Endothelial cell (in vitro differentiated cells): ENCODE measurements at regions not wholly inside any gene's neighbourhood (a gene's known extent, or its start where the extent isn't known, plus 50 kb on each side); places are given as distances from the start of the nearest gene placed in this dataset.

Experiments used
- DNase-seq: peaks from one replicate; pipeline ENCODE4 v3.0.0; 2021; ENCODE audit warnings: low spot score
- H3K27ac Mint-ChIP-seq: one replicate; pipeline ENCODE4 v1.8.0; 2021; ENCODE audit warnings: mixed read lengths, inconsistent platforms; ENCODE audit not compliant: unreplicated experiment
- H3K27me3 Mint-ChIP-seq: one replicate; pipeline ENCODE4 v1.8.0; 2021; ENCODE audit warnings: mild to moderate bottlenecking, moderate library complexity, mixed read lengths, inconsistent platforms; ENCODE audit not compliant: unreplicated experiment
- H3K36me3 Mint-ChIP-seq: one replicate; pipeline ENCODE4 v1.8.0; 2021; ENCODE audit warnings: mild to moderate bottlenecking, low read depth, mixed read lengths, inconsistent platforms; ENCODE audit not compliant: unreplicated experiment
- H3K4me1 Mint-ChIP-seq: one replicate; pipeline ENCODE4 v1.8.0; 2021; ENCODE audit warnings: mild to moderate bottlenecking, mixed read lengths, inconsistent platforms; ENCODE audit not compliant: unreplicated experiment
- H3K4me3 Mint-ChIP-seq: one replicate; pipeline ENCODE4 v1.8.0; 2021; ENCODE audit warnings: mild to moderate bottlenecking, mixed read lengths, inconsistent platforms; ENCODE audit not compliant: unreplicated experiment
- H3K9me3 Mint-ChIP-seq: one replicate; pipeline ENCODE4 v1.8.0; 2021; ENCODE audit warnings: mixed read lengths, inconsistent platforms; ENCODE audit not compliant: unreplicated experiment
- CTCF ChIP-seq: fragments of 200-600 bp; sonication (generic); IDR thresholded peaks from one replicate; pipeline ENCODE4 v1.5.0; 2021; ENCODE audit warnings: antibody characterized with exemption; ENCODE audit not compliant: unreplicated experiment

GRCh38 chrX:39551762-39552161, 546.0 kb downstream of the BCOR start:
- Mint-ChIP-seq H3K27ac (no peak overlapping the region), H3K27me3 (peaks cover 4% of the 10 kb centered on the region), H3K9me3 (no peaks in the 10 kb centered on the region), H3K4me3 (no peak overlapping the region), H3K36me3 (peaks cover 3% of the 10 kb centered on the region), H3K4me1 (no peaks in the 10 kb centered on the region)
- TF ChIP-seq CTCF: no peak
- DNase-seq: no peak

- Mint-ChIP-seq H3K36me3 (peaks cover 3% of the 10 kb centered on the region), H3K4me1 (peaks cover 2% of the 10 kb centered on the region), H3K9me3 (no peaks in the 10 kb centered on the region), H3K27ac (no peak overlapping the region), H3K27me3 (peaks cover 4% of the 10 kb centered on the region), H3K4me3 (no peak overlapping the region)
- no peak for TF ChIP-seq CTCF
- DNase-seq: no peak
These were observed 542.3 kb downstream of the BCOR start for GRCh38 chrX:39555431-39555830.

GRCh38 chrX:39556056-39556455, 541.7 kb downstream of the BCOR start:
- Mint-ChIP-seq H3K27ac (no peak overlapping the region), H3K9me3 (no peaks in the 10 kb centered on the region), H3K36me3 (peaks cover 3% of the 10 kb centered on the region), H3K27me3 (peaks cover 4% of the 10 kb centered on the region), H3K4me3 (no peak overlapping the region), H3K4me1 (peaks cover 2% of the 10 kb centered on the region)
- no peak for DNase-seq
- no peak for TF ChIP-seq CTCF

GRCh38 chrX:39559229-39559628, 538.5 kb downstream of the BCOR start:
- no peaks in the 10 kb centered on the region for H3K36me3 Mint-ChIP-seq
- DNase-seq: no peak
- no peak for TF ChIP-seq CTCF
- H3K27me3 Mint-ChIP-seq: peaks cover 4% of the 10 kb centered on the region
- no peaks in the 10 kb centered on the region for H3K9me3 Mint-ChIP-seq
- peaks cover 2% of the 10 kb centered on the region for H3K4me1 Mint-ChIP-seq
- H3K4me3 Mint-ChIP-seq: no peak overlapping the region
- no peak overlapping the region for H3K27ac Mint-ChIP-seq

- Mint-ChIP-seq H3K9me3 (no peaks in the 10 kb centered on the region), H3K27ac (no peak overlapping the region), H3K36me3 (no peaks in the 10 kb centered on the region), H3K4me3 (no peak overlapping the region), H3K27me3 (peaks cover 5% of the 10 kb centered on the region), H3K4me1 (peaks cover 2% of the 10 kb centered on the region)
- TF ChIP-seq CTCF: no peak
- DNase-seq: no peak
These were observed 537.5 kb downstream of the BCOR start for GRCh38 chrX:39560271-39560670.
